AG09309 (cell line): ENCODE measurements at regions not wholly inside any gene's neighbourhood (a gene's known extent, or its start where the extent isn't known, plus 50 kb on each side); places are given as distances from the start of the nearest gene placed in this dataset.

ENCODE experiments used
- DNase-seq: peaks from one replicate; pipeline ENCODE4 v3.0.0-alpha.2; 2010; ENCODE audit warnings: low read depth
- H3K4me3 ChIP-seq: 2 replicates; pipeline ENCODE4 v1.5.1; 2011; ENCODE audit warnings: mild to moderate bottlenecking, low read depth, low read length, moderate library complexity; ENCODE audit not compliant: control insufficient read depth
- CTCF ChIP-seq: IDR thresholded peaks from 2 replicates; pipeline ENCODE4 v1.5.1; 2011; ENCODE audit warnings: mild to moderate bottlenecking, low read depth, low read length, inconsistent platforms; ENCODE audit not compliant: insufficient read depth, control insufficient read depth; ENCODE audit errors: missing control alignments

GRCh38 chr7:156466955-156467625, 173.5 kb upstream of the RNF32 start:
- no peak for DNase-seq
- TF ChIP-seq CTCF = no peak
- H3K4me3 ChIP-seq = no peak overlapping the region

- TF ChIP-seq CTCF = no peak
- no peak for DNase-seq
- no peak overlapping the region for H3K4me3 ChIP-seq
Observed at GRCh38 chr7:156466272-156466671, 174.3 kb upstream of the RNF32 start.

GRCh38 chr7:156465186-156465585, 175.4 kb upstream of the RNF32 start:
- no peak for TF ChIP-seq CTCF
- DNase-seq = no peak
- H3K4me3 ChIP-seq = no peak overlapping the region

- no peak overlapping the region for H3K4me3 ChIP-seq
- TF ChIP-seq CTCF = no peak
- no peak for DNase-seq
Observed at GRCh38 chr7:156464339-156464738, 176.2 kb upstream of the RNF32 start.

GRCh38 chr7:156463280-156463679, 177.3 kb upstream of the RNF32 start:
- DNase-seq = no peak
- H3K4me3 ChIP-seq = no peak overlapping the region
- no peak for TF ChIP-seq CTCF

GRCh38 chr7:156461881-156462665, 178.5 kb upstream of the RNF32 start:
- no peak for TF ChIP-seq CTCF
- no peak for DNase-seq
- H3K4me3 ChIP-seq = no peak overlapping the region
